GM19035 (cell line): ENCODE measurements at regions not wholly inside any gene's neighbourhood (a gene's known extent, or its start where the extent isn't known, plus 50 kb on each side); places are given as distances from the start of the nearest gene placed in this dataset.

ENCODE experiments used
- ATAC-seq: cut with Tn5 transposase; IDR thresholded peaks from one replicate; pipeline ENCODE4 v1.9.1; 2021; ENCODE audit not compliant: unreplicated experiment

- no peak for ATAC-seq
Measured at GRCh38 chr6:14031516-14031915, 86.1 kb upstream of the CD83 start.

GRCh38 chr6:14035071-14035847 lies 82.3 kb upstream of the CD83 start:
- no peak for ATAC-seq

GRCh38 chr6:14035874-14036273 lies 81.7 kb upstream of the CD83 start:
- ATAC-seq: no peak

- no peak for ATAC-seq
Measured at GRCh38 chr6:14036911-14037310, 80.7 kb upstream of the CD83 start.

GRCh38 chr6:14037402-14038277 lies 79.9 kb upstream of the CD83 start:
- ATAC-seq: no peak

GRCh38 chr6:14038467-14039437 lies 78.8 kb upstream of the CD83 start:
- no peak for ATAC-seq

- ATAC-seq: no peak
Measured at GRCh38 chr6:14040042-14040441, 77.5 kb upstream of the CD83 start.

- ATAC-seq: no peak
Measured at GRCh38 chr6:14046476-14047068, 71.0 kb upstream of the CD83 start.

GRCh38 chr6:14047151-14047740 lies 70.3 kb upstream of the CD83 start:
- ATAC-seq: no peak

GRCh38 chr6:14048837-14049236 lies 68.7 kb upstream of the CD83 start:
- ATAC-seq: no peak

- ATAC-seq: no peak
Measured at GRCh38 chr6:14051355-14051754, 66.2 kb upstream of the CD83 start.

GRCh38 chr6:14053811-14054210 lies 63.8 kb upstream of the CD83 start:
- ATAC-seq: no peak

GRCh38 chr6:14055541-14055940 lies 62.0 kb upstream of the CD83 start:
- ATAC-seq: no peak

GRCh38 chr6:14058029-14058695 lies 59.4 kb upstream of the CD83 start:
- no peak for ATAC-seq

GRCh38 chr6:14058735-14059134 lies 58.8 kb upstream of the CD83 start:
- ATAC-seq: no peak

- no peak for ATAC-seq
Measured at GRCh38 chr6:14059791-14060436, 57.7 kb upstream of the CD83 start.

GRCh38 chr6:14060971-14061370 lies 56.6 kb upstream of the CD83 start:
- no peak for ATAC-seq

GRCh38 chr6:14061643-14062042 lies 55.9 kb upstream of the CD83 start:
- ATAC-seq: no peak

GRCh38 chr6:14062345-14063029 lies 55.1 kb upstream of the CD83 start:
- no peak for ATAC-seq
